Natural killer cell (primary cell): ENCODE measurements at regions not wholly inside any gene's neighbourhood (a gene's known extent, or its start where the extent isn't known, plus 50 kb on each side); places are given as distances from the start of the nearest gene placed in this dataset.

Experiments used
- ATAC-seq, 3 donors: fragments of 150-1000 bp in 2 of 3; fragments of 200-7000 bp in 1 of 3; cut with Tn5 transposase; 1 replicate in 1 of 3; 2 replicates in 2 of 3; pipeline ENCODE4 v1.10.0; 2021; ENCODE audit warnings: mild to moderate bottlenecking in 2 of 3, moderate library complexity in 2 of 3
- DNase-seq, 2 donors: peaks; one replicate each; pipeline versions ENCODE4 v3.0.0 to v3.0.0-alpha.2; 2013 to 2021; ENCODE audit warnings: mixed read lengths in 1 of 2
- H3K27ac ChIP-seq: one replicate; pipeline ENCODE4 v1.5.1; 2013; ENCODE audit warnings: mild to moderate bottlenecking, low read length
- H3K27me3 ChIP-seq: one replicate; pipeline ENCODE4 v1.6.1; 2013; ENCODE audit warnings: low read length; ENCODE audit not compliant: control insufficient read depth, insufficient read depth
- H3K36me3 ChIP-seq: one replicate; pipeline ENCODE4 v1.6.1; 2013; ENCODE audit warnings: low read length; ENCODE audit not compliant: control insufficient read depth, insufficient read depth
- H3K4me1 ChIP-seq: one replicate; pipeline ENCODE4 v1.6.1; 2013; ENCODE audit warnings: low read length; ENCODE audit not compliant: control insufficient read depth, insufficient read depth
- H3K4me3 ChIP-seq: one replicate; pipeline ENCODE4 v1.5.1; 2013; ENCODE audit warnings: low read length
- H3K9me3 ChIP-seq: one replicate; pipeline ENCODE4 v1.6.1; 2013; ENCODE audit warnings: low read length; ENCODE audit not compliant: control insufficient read depth, insufficient read depth
- H3K27ac Mint-ChIP-seq, 2 donors: one replicate each; pipeline ENCODE4 v1.8.0; 2022; ENCODE audit warnings: mild to moderate bottlenecking in 2 of 2, mixed read lengths in 2 of 2, moderate library complexity in 1 of 2
- H3K27me3 Mint-ChIP-seq, 2 donors: one replicate each; pipeline ENCODE4 v1.8.0; 2022; ENCODE audit warnings: low read depth in 2 of 2, mixed read lengths in 2 of 2
- H3K36me3 Mint-ChIP-seq: one replicate; pipeline ENCODE4 v1.8.0; 2022; ENCODE audit warnings: mixed read lengths
- H3K4me1 Mint-ChIP-seq, 2 donors: one replicate each; pipeline ENCODE4 v1.8.0; 2022; ENCODE audit warnings: mixed read lengths in 2 of 2
- H3K4me3 Mint-ChIP-seq: one replicate; pipeline ENCODE4 v1.8.0; 2022; ENCODE audit warnings: mild to moderate bottlenecking, moderate library complexity, mixed read lengths
- H3K9me3 Mint-ChIP-seq, 2 donors: one replicate each; pipeline ENCODE4 v1.8.0; 2022; ENCODE audit warnings: mixed read lengths in 2 of 2
- CTCF ChIP-seq: fragments of 200-600 bp; IDR thresholded peaks from one replicate; pipeline ENCODE4 v1.8.0; 2022; ENCODE audit warnings: antibody characterized with exemption
- WGBS: methylation state at CpG from one replicate; pipeline ENCODE4 v1.1.7; 2013; ENCODE audit warnings: missing lambda C conversion rate; ENCODE audit not compliant: insufficient coverage; 5-methylcytosine and 5-hydroxymethylcytosine counted together
- intact Hi-C: fragments of 100-400 bp; cut with micrococcal nuclease; formaldehyde crosslinking; loops from one replicate; pipeline ENCODE4 v1.14.2; 2022

GRCh38 chr3:137264071-137264820 lies 306.5 kb downstream of the IL20RB start:
- intact Hi-C loops = no loop called here
- Histone ChIP-seq H3K27ac (no peak overlapping the region), H3K36me3 (no peaks in the 10 kb centered on the region), H3K9me3 (no peaks in the 10 kb centered on the region), H3K4me1 (no peaks in the 10 kb centered on the region), H3K27me3 (no peaks in the 10 kb centered on the region), H3K4me3 (no peak overlapping the region)
- H3K36me3 Mint-ChIP-seq = no peaks in the 10 kb centered on the region
- H3K4me3 Mint-ChIP-seq = no peak overlapping the region
- 64% methylated on average over 14 of the region's 14 CpGs for WGBS
- TF ChIP-seq CTCF = no peak
- H3K27me3 Mint-ChIP-seq = no peaks in the 10 kb centered on the region
- no peak overlapping the region for H3K27ac Mint-ChIP-seq
- H3K9me3 Mint-ChIP-seq = peaks cover 5 to 7% of the 10 kb centered on the region in 2 donors
- DNase-seq (no peak), ATAC-seq (no peak)
- no peaks in the 10 kb centered on the region for H3K4me1 Mint-ChIP-seq

GRCh38 chr3:137264843-137265330 lies 307.1 kb downstream of the IL20RB start:
- Mint-ChIP-seq H3K4me3 (no peak overlapping the region), H3K9me3 (peaks cover 4 to 6% of the 10 kb centered on the region in 2 donors), H3K27me3 (no peaks in the 10 kb centered on the region), H3K27ac (no peak overlapping the region), H3K36me3 (no peaks in the 10 kb centered on the region), H3K4me1 (no peaks in the 10 kb centered on the region)
- no peak for TF ChIP-seq CTCF
- no peak for ATAC-seq
- WGBS = 80% methylated on average over 1 of the region's 3 CpGs
- Histone ChIP-seq H3K4me1 (no peaks in the 10 kb centered on the region), H3K27me3 (no peaks in the 10 kb centered on the region), H3K27ac (no peak overlapping the region), H3K9me3 (no peaks in the 10 kb centered on the region), H3K36me3 (no peaks in the 10 kb centered on the region), H3K4me3 (no peak overlapping the region)
- intact Hi-C loops = no loop called here
- DNase-seq = no peak

GRCh38 chr3:137282871-137283270 lies 325.1 kb downstream of the IL20RB start:
- H3K27me3 Mint-ChIP-seq = no peaks in the 10 kb centered on the region
- DNase-seq (no peak), ATAC-seq (no peak)
- H3K36me3 Mint-ChIP-seq = no peaks in the 10 kb centered on the region
- no peak overlapping the region for H3K27ac Mint-ChIP-seq
- no peak for TF ChIP-seq CTCF
- Histone ChIP-seq H3K27me3 (no peaks in the 10 kb centered on the region), H3K4me3 (no peak overlapping the region), H3K9me3 (no peaks in the 10 kb centered on the region), H3K36me3 (no peaks in the 10 kb centered on the region), H3K27ac (no peak overlapping the region), H3K4me1 (no peaks in the 10 kb centered on the region)
- H3K4me3 Mint-ChIP-seq = no peak overlapping the region
- no peaks in the 10 kb centered on the region for H3K4me1 Mint-ChIP-seq
- intact Hi-C loops = no loop called here
- no peaks in the 10 kb centered on the region for H3K9me3 Mint-ChIP-seq

GRCh38 chr3:137285924-137286323 lies 328.1 kb downstream of the IL20RB start:
- no peaks in the 10 kb centered on the region for H3K4me1 Mint-ChIP-seq
- no peak overlapping the region for H3K4me3 Mint-ChIP-seq
- WGBS = 94% methylated on average over 2 of the region's 2 CpGs
- H3K36me3 Mint-ChIP-seq = no peaks in the 10 kb centered on the region
- TF ChIP-seq CTCF = no peak
- Histone ChIP-seq H3K27ac (no peak overlapping the region), H3K4me1 (no peaks in the 10 kb centered on the region), H3K27me3 (no peaks in the 10 kb centered on the region), H3K36me3 (no peaks in the 10 kb centered on the region), H3K9me3 (no peaks in the 10 kb centered on the region), H3K4me3 (no peak overlapping the region)
- intact Hi-C loops = no loop called here
- peaks cover 3 to 5% of the 10 kb centered on the region in 2 donors for H3K9me3 Mint-ChIP-seq
- ATAC-seq (no peak), DNase-seq (no peak)
- H3K27ac Mint-ChIP-seq = no peak overlapping the region
- H3K27me3 Mint-ChIP-seq = no peaks in the 10 kb centered on the region
